Retinal pigment epithelial cell (primary cell): ENCODE measurements at regions not wholly inside any gene's neighbourhood (a gene's known extent, or its start where the extent isn't known, plus 50 kb on each side); places are given as distances from the start of the nearest gene placed in this dataset.

ENCODE experiments used
- DNase-seq: peaks from one replicate; pipeline ENCODE4 v3.0.0-alpha.2; 2010; ENCODE audit warnings: low read depth
- H3K4me3 ChIP-seq: 2 replicates; pipeline ENCODE4 v1.5.1; 2011; ENCODE audit warnings: mild to moderate bottlenecking, low read length, control low read depth, moderate library complexity
- TF ChIP-seq, protein P1 (sequence below): conservative IDR thresholded peaks from 2 replicates; pipeline ENCODE4 v1.5.1; 2011; ENCODE audit warnings: low read depth, low read length, control low read depth, inconsistent platforms

DNA sequence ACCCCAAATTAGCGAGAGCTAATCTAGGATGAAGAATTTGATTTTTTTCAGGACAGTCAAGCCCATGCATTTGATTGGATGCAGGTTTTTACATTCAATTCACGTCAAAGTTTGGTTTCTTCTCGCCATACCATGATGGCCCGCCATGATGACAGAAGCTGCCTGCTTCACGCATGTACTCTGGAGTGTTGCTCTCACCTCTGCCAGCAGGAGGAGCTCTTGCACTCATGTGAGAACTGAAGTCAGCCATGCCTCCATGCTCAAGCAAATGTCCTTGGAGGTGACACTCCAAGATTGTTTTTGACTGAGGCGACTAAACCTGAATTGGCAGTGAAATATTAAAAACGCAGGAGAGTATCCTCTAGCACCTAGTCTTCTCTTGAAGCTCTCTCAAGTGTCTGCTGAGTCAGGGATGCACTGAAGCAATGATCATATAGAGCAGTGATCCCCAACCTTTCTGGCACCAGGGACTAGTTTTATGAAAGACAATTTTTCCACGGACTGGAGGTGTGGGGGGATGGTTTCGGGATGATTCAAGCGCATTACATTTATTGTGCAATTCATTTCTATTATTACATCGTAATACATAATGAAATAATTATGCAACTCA is 120.9 kb downstream of the SAMMSON start:
- TF ChIP-seq, protein P1, sequence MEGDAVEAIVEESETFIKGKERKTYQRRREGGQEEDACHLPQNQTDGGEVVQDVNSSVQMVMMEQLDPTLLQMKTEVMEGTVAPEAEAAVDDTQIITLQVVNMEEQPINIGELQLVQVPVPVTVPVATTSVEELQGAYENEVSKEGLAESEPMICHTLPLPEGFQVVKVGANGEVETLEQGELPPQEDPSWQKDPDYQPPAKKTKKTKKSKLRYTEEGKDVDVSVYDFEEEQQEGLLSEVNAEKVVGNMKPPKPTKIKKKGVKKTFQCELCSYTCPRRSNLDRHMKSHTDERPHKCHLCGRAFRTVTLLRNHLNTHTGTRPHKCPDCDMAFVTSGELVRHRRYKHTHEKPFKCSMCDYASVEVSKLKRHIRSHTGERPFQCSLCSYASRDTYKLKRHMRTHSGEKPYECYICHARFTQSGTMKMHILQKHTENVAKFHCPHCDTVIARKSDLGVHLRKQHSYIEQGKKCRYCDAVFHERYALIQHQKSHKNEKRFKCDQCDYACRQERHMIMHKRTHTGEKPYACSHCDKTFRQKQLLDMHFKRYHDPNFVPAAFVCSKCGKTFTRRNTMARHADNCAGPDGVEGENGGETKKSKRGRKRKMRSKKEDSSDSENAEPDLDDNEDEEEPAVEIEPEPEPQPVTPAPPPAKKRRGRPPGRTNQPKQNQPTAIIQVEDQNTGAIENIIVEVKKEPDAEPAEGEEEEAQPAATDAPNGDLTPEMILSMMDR, result peak; percentile 74
- peak; percentile 1 for DNase-seq

GRCh38 chr3:70127192-70127591 is 127.7 kb downstream of the SAMMSON start:
- no peak overlapping the region for H3K4me3 ChIP-seq
- TF ChIP-seq, protein P1, result no peak
- no peak for DNase-seq

More for the DNA sequence above, 120.9 kb downstream of the SAMMSON start:
- H3K4me3 ChIP-seq, result no peak overlapping the region

DNA sequence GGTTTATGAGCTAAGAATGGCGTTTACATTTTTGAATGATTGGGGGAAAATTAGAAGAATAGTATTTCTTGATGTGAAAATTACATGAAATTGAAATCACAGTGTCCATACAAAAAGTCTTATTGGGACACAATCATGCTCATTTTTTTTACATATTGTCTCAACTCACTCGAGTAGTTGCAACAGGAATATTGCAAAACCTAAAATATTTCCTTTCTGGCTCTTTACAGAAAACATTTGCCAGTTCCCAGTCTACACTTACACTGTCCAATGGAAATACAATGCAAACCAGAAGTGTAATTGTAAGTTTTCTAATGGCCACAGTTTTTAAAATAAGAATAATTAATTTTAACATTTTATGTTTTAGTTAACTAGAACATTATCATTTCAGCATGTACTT is 137.8 kb downstream of the SAMMSON start:
- DNase-seq, result no peak
- TF ChIP-seq, protein P1, result no peak
- H3K4me3 ChIP-seq, result no peak overlapping the region

- no peak for DNase-seq
- TF ChIP-seq, protein P1, result no peak
- no peak overlapping the region for H3K4me3 ChIP-seq
These were observed 139.1 kb downstream of the SAMMSON start for GRCh38 chr3:70138606-70139005.
